ENCODE measurements at regions not wholly inside any gene's neighbourhood (a gene's known extent, or its start where the extent isn't known, plus 50 kb on each side); places are given as distances from the start of the nearest gene placed in this dataset.

DNA sequence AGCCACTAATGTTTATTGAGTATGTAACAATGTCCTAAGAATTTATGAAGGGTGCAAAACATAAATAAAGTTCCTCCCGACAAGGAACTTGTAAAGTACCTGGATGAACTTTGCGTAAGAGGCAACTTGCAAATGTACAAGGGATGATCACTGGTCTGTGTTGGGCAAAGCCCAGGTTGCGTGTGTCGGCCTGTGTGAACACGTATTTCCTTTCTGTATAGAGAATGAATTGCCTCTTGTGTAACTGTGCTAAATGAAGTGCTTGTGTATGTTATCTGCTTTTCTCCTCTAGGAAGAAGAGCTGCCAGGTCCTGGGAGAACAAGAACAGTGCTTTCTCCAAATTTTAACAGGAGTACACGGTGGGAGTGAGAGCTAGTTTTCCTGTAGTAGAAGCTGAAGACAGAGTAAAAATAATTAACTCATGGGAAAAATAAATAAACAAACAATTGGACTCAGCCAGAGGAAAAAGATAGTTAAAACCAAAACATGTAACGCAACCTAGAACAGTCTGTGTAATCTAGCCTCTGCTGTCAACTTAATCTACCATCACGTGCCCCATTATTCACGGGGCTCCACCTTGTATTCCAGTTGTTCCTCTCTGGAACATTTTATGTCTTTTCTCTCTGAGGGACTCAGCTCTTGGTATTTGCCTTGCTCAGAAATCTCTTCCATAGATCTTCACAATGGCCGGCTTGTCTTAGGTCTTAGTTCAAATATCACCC is 83.7 kb upstream of the RASGRP1 start (continued):
- TF ChIP-seq, protein P1, sequence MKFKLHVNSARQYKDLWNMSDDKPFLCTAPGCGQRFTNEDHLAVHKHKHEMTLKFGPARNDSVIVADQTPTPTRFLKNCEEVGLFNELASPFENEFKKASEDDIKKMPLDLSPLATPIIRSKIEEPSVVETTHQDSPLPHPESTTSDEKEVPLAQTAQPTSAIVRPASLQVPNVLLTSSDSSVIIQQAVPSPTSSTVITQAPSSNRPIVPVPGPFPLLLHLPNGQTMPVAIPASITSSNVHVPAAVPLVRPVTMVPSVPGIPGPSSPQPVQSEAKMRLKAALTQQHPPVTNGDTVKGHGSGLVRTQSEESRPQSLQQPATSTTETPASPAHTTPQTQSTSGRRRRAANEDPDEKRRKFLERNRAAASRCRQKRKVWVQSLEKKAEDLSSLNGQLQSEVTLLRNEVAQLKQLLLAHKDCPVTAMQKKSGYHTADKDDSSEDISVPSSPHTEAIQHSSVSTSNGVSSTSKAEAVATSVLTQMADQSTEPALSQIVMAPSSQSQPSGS (IDR thresholded peaks at IDR 0.05; ENCODE audit: low read length): no peak
- TF ChIP-seq JUN (IDR thresholded peaks at IDR 0.05; ENCODE audit: low read depth, low read length) (no peak), ASH2L (IDR thresholded peaks at IDR 0.05; ENCODE audit: low read length) (no peak)
- TF ChIP-seq, protein P2, sequence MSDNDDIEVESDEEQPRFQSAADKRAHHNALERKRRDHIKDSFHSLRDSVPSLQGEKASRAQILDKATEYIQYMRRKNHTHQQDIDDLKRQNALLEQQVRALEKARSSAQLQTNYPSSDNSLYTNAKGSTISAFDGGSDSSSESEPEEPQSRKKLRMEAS (IDR thresholded peaks at IDR 0.05): no peak
